ENCODE measurements at regions not wholly inside any gene's neighbourhood (a gene's known extent, or its start where the extent isn't known, plus 50 kb on each side); places are given as distances from the start of the nearest gene placed in this dataset.
"Not testable (repeated sequence)": the region's sequence is repeated elsewhere in the genome, so short reads cannot be mapped to it uniquely, and the experiment has no call there.

DNA sequence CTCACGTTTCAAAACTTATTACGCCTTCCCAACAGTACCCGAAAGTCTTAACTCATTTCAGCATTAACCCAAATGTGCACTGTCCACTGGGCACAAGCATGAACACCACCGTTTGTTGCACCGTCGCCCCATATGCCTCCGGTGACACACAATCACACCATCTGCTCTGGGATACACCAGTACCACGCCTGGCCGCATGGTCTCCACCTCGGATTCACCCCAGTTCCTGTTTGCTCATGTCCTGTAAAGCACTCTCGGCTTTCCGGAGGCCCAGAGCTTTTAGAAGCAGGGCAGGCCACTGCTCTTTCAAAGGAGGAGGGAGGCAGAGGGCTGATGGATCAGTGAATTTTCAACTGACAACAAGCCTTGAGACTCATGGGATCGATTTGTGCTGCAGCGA lies 1570.0 kb upstream of the DEFB115 start:
- DNase-seq = no peak

DNA sequence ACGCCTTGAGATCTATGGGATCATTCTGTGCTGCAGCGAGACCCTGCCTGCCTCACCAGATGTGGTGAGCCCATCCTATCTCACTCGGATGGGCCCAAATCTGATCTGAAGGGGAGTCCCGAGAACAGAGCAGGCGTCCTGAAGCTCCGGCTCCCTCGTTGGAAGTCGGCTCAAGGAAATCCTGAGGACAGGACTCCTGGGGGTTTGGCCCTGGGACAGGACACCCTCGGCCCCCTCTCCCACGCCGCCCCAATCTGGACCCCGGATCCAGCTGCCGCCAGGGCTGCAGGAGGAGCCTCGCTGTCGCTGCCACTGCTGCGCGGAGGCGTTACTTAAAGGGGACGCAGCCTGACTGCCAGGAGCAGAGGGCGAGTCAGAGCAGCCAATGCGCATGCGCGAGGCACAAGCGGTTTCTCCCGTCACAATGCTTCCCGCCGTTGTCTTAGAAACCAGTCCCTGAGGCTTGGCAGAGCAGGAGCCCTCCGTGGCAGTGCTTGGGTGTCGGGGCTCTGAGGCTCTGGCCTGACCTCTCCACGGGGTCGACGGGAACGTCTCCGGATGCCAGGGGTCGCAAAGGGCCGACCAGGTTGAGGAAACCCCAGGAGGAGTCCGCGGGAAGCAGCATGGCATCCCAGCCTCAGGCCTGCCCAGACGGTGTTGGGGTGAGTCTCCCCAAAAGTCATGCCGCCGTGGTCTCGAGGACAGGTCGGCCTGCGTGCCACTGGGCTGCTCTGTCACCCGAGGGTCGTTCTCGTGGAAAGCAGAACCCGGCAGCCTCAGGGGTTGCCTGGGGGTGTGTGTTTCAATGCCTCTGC lies 1567.8 kb upstream of the DEFB115 start:
- DNase-seq = peak; percentile 13 to 79

DNA sequence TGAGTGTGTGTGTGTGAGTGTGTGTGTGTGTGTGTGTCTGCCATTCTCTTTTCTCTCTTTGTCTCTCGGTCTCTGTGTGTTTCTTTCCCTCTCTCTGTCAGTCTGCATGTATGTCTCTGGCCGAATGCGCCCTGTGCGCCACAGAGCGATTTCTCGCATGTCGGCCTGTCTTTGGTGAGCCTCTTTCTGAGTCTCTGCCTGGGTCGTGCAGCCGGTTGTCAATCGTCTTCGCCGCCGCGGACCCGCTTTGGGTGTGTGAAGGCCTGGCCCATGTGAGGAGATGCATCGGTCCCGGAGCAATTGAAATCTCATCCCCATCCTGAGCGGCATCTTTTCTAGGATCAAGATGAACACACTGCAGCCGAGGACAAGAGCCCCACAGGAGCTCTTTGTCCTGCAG lies 1567.2 kb upstream of the DEFB115 start:
- DNase-seq = no peak

DNA sequence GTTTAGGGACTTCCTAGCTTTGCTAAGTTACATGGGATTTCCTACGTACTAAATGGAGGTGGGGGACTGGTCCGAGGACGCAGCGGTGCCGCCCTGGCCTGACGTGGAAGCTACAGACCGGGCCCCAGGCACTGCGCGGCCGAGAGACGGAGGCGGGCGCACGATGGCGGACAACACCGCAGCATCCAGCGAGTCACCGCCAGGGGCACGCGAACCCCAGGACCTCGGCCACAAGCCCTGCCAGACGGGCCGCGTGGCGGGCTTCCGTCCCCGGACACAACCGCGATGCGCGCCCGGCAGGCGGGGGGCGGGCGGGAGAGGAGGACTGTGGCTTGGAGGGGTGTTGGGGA lies 1516.9 kb upstream of the DEFB115 start:
- DNase-seq = no peak

DNA sequence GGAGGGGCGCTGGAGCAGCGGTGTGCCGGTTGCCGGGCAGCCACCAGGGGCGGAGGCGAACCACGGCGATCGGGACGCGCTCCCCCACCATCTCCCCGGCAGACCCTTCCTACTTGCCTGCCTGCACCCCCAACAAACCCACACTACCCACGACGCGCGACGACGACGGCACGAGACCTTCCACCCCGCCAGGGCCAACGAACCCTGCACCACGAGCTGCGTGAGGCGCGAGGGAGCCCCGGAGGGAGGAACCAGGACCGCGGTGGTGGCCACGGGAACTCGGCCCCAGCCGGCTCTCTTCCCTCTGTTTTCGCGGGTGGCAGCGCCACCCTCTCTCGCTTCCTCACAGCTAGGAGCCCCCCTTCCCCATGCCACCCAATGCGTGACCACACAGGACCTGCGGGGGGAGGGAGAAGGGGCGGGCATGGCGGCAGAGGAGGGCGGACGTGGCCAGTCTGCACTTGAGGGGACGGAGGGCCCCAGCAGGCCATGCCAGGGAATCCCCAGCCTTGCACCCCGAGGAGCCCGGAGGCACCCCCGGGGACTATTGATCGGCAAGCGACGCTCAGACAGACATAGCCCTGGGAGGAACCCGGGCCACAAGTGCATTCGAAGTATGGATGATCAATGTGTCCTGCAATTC lies 1516.4 kb upstream of the DEFB115 start:
- no peak for DNase-seq

DNA sequence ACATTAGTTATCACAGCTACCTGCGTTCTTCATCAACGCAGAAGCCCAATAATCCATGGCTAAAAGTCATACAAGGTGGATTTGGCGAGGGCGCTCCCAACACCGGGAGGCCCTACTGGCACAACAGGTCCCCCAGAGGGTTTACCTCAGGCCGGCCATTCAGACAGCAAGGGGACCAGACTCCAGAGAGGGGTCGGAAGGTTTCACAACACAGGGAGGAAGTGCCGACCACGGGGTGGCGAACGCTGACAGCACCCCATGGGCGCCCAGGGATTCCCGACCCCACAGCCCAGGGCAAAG lies 1515.9 kb upstream of the DEFB115 start:
- no peak for DNase-seq

DNA sequence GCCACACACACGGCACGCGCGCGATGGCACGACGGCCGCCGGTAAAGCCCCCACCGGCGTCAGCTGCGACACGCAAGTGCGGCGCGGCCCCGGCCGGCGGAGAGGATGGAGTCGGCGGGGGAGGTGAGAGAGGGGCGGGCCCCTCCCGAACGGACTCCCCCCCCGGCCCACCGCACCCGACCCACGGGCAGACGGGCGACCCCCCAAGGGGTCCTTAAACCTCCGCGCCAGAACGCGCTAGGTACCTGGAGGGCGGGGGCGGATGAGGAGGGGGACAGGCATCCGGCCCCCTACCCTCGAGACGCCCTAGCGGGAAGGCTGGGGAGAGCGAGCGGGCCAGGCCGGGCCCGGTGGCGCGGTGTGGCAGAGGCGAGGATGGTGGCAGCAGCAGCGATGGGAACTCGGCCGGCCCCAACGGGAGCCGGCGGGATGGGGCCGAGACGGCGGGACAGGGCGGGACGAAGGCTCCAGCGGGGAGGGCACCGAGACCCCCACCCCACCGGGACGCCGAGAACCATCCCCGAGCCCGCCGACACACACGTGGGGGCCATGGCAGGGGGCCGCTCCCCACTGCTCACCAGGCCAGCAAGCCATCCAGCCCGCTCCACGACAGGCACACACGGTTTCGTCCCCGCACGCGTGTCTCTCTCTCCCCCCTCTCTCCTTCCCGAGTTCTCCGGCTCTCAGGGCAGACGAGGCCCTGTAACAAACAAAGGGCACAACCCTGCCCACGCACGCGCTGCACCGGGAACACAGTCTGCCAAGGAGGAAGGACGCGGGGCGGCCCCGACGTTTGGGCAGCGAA lies 1515.4 kb upstream of the DEFB115 start:
- DNase-seq = no peak

DNA sequence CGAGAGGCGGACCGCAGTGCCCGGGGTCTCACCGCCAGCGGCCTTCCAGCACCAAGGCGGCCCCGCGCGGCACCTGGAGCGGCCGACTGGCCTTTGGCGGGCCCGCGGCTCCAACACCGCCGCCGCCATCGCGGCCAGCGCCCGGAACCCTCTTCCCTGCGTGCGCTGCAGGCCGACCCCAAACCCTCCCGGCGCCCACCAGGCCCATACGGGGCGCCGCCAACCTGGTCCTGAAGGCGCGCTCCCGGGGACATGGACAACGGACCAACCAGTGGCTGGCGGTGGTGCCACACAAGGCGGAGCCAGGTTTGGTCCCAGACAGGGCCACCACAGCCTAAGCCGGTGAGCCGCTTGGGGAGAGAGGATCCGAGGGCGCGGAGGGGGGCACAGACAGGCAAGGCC lies 1514.8 kb upstream of the DEFB115 start:
- no peak for DNase-seq

DNA sequence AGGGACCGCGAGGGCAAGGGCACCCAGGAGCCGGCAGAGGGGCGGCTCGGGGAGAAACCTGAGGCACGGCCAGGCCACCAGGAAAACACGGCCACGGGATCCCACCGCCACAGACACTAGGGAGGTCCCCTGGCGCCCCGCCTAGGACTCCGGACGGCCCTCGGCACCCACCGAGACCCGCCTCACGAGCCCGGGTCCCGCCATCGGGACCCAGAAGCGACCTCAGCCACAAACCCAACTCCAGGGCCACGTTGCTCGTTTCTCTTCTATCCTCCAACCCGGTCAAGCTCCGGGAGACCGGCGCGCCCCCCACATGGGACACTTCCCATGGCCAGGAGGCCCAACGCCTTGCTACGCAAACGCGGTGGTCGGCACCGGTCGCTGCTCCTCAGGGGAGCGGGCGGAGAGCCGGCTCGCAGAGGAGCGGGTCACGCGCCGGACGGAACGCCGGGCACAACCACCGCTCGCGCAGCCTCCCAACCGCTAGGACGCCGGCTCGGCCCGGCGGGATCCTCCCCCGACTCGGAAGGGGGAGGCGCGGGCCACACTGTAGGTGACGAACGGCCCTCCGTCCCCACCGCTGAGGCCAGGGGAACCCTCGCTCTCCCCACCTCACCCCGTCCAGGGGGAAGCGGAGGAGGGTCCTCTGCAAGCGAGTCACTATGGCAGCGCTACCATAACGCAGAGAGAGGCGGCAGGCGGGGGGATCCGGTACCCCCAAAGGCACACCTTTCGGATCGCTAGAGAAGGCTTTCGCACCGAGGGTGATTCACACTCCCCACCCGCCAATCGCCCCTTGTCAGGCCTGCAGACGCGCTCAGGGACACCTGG lies 1514.1 kb upstream of the DEFB115 start:
- DNase-seq = no peak

DNA sequence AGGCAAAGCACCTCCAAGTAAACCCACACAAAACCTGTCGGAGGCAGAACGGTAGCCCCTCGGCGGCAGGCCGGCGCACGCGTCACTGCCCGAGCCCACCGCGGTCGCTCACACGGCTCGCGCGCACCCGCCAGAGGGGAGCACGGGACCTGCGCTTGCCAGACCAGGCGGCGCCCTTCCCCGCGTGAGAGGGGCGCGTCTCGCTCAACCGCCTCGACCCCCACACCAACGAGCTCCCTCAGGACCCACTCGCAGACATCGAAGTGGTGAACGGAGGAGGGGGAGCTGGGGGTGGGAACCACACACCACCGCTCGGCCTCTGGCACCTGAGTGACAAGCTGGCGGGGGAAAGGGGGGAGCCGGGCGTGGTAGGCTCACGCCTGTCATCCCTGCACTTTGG lies 1513.4 kb upstream of the DEFB115 start:
- DNase-seq = no peak

DNA sequence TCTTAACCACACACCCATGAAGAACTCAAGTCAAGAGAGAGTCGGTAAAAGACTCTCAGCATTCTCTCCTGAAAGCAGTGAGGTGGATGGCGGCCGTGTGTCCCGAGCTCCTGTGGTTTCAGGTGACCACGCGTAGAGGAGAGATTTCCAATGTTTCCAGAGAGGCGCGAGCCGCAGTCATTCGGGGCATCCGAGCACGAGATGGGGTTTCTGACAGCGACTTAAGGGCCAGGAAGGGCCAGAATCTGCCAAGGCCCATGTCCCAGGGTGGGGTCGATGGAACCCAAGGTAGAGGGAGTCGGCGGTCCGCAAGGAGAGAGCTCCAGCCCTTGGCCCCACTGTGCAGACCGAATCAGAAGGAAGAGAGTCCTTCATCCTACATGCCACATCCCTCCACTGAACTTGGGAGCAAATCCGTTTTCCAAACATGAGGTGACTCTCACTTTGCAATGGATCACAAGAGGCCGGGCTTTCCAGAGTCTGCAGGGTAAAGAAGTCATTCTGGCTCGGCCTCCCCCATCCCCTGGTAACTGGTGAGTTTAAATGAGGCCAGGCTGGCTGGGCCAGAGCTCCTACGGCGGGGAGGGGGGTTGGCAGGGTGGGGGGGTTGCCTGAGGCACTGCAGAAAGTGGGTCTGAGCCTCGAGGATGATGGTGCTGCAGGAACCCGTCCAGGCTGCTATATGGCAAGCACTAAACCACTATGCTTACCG lies 1511.8 kb upstream of the DEFB115 start:
- not testable (repeated sequence) for DNase-seq

DNA sequence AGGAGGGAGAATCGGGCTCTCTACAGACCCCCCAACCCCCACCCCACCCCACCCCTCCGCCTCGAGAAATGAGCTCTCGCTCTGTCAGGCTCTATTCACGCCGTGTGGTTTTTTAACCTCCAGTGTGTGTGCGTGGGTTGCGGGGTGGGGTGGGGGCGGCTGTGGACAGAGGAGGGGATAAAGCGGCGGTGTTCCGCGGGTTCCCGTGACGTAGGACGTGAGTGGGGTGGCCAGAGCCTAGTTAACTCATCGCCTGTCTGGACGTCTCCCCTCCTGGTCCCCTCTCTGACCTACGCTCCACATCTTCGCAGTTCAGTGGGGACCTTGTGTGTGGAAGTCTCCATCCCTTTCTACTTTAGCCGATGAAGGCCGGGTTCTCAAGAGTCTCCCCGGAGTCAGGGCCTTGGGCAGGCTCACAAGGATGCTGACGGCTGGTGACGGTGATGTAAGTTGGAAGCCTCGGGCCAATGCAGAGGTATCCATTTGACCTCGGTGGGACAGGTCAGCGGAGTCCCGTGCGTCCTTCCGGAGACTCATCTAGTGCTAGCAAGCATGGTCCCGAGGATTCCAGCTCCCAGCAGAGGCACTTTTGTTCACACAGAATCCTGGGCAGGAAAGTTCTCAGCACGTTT lies 1507.1 kb upstream of the DEFB115 start:
- DNase-seq = no peak

DNA sequence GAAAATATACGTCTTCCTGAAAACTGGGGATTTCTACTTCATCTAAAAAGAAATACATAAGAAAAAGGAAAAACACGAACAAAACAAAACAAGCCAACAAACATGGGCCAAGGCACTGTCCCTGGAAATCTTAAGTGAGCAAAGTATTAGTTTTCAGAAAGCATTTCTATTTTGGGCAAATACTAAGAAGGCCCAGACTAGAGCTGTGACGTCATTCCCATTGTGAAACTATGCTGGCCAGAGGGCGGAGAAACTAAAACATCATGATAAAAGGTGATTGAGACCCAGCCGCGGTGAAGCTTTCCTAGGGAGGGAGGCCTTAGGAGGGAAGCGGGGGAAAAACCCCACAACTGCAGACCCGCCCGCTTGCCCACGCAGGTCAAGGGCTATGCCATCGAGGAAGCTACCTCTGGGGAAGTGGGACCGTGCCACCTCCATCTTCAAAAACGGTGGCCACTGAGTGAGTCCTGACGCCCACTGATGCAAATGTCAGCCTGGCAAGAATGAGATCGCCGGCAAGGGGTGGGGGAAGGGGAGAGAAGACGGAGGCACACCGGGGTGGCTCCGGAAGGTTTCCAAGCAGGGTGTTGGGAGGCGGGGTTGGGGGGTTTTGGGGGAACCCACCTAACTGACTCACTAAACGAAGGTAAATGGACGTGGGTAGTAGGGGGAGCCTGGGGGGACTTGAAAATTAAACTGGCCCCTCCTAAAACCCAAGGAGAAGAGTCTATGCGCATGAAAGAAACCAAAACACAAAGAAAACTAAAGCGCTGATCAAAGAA lies 1504.6 kb upstream of the DEFB115 start:
- DNase-seq = not testable (repeated sequence)

DNA sequence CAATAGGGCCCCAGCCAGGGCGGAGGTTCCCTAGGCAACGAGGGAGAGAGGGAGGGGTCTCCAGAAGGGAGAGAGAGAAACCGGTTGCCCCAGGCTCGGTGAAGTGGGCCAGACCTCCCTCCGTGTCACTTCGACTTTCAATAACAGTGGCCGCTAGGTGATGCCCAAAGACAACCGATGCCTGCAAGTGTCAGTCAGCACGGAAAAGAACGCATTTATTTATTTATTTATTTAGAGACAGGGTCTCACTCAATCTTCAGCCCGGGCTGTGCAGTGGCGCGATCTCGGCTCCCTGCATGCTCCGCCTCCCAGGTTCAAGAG lies 1504.1 kb upstream of the DEFB115 start:
- DNase-seq = not testable (repeated sequence)

DNA sequence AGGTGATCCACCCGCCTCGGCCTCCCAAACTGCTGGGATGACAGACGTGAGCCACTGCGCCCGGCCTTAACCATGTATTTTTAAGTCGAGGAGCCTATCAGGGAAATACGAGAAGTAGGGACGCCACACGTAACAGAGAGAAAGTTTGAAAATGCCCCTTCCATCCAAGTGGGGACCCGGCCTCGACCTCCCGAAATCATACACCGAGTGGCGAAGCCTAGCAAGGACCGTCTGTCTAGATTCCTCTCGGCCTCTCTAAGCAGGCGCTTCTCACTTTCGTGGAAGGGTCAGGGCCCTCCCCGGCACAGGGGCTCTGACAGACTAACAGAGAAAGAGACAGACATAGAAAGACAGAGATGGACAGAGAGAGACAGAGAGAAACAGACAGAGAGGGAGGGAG lies 1503.6 kb upstream of the DEFB115 start:
- not testable (repeated sequence) for DNase-seq

DNA sequence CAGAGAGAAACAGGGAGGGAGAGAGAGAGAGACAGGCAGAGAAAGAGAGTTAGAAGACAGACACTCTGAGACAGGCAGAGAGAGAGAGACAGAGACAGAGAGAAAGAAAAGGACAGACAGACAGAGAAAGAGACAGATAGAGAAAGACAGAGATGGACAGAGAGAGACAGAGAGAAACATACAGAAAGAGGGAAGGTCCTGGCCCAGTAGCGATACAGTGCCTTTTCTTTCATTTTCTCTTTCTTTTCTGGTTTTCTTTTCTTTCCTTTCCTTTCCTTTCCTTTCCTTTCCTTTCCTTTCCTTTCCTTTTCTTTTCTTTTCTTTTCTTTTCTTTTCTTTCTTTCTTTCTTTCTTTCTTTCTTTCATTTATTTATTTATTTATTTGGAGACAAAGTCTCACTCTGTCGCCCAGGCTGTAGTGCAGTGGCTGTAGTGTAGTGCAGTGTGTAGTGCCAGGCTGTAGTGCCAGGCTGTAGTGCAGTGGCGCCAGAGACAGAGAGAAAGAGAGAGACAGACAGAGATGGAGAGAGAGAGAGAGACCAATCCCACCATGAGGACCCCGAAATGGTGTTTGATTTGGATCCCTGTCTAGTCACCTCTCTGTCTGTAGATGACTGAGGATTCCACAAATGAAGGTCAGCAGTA lies 1501.5 kb upstream of the DEFB115 start:
- not testable (repeated sequence) for DNase-seq

DNA sequence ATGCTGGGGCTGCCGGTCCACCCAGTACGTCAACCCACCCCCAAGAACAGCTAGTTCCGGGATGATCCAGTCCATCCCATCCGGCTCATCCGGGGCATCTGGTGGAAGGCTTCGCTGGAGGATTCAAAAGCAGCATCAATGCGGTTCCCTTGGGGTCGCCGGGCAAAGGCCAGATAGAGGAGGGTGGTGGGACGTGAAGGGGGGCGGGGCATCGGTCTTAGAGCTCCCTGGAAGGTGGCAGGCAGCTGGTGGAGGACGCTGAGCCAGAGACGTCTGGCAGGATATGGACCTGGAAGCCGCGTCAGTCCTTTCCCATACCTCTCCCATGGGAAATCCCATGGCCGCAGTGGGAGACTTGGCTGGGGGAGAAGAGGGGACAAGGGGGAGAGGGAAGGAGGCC lies 1500.8 kb upstream of the DEFB115 start:
- no peak for DNase-seq

DNA sequence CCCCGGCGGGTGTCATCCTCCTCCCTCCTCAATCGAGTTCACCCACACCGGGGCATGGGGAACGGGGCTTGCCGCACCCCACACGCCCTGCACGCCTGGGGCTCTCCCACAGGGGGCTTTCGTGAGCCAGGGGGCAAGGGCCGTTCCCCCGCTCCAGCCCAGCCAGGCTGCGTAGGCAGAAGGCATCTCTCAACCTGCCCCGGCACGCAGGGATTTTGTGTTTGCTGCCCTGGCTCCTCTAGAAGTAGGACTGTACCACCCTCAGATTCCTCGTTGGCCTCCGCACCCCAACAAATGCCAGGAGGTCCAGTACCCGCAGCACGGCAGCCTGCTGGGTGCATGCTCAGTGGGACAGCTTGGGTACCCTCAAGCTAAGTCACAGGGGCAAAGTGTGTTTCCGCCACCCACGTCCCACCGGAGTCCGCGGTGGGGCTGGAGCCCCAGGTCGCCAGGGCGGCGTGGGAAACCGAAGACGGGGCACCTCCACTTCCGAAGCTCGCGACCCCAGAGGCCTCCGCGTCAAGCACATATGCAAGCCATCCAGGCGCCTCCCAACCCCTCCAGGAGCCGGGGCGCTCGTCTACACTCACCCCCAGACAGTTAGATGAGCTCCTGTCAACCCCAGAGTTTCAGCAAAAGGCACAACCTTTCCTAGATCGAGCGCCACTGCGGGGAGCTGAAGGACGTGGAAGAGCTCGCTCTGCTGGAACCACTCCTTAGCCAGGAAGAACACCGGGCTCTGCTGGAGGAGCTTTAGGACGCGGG lies 1495.7 kb upstream of the DEFB115 start:
- DNase-seq = not testable (repeated sequence)

DNA sequence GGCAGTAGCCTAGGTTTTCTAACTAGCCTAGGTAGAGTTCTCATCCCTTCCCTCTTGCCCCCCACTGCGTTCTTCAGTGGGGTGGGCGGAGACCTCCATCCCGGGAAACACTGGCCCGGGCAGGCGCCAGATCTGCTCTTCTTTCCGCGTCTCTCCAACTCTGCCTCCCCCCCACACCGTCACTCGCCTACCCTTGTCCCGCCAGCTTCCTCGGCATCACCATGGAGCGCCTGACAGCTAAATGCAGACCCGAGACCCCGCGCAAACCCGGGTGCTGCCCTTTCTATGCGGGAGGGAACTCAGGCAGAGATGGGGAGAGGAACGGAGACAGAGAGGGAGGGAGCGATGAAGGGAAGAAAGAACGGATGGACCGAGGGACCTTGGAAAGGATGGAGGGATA lies 1494.8 kb upstream of the DEFB115 start:
- no peak for DNase-seq
